HepG2 (cell line): ENCODE measurements at regions not wholly inside any gene's neighbourhood (a gene's known extent, or its start where the extent isn't known, plus 50 kb on each side); places are given as distances from the start of the nearest gene placed in this dataset.

Experiments used
- ATAC-seq: fragments of 200-7000 bp; cut with Tn5 transposase; 3 replicates; pipeline ENCODE4 v1.9.1; 2020; ENCODE audit warnings: mild to moderate bottlenecking, moderate library complexity
- BruUV-seq: library from RNA; stranded (reverse); fragments of 400-500 nt; replicated peaks from 2 replicates; lab custom pipeline; 2021; lab: Mats Ljungman, UMichigan
- CTCF ChIA-PET: fragments of 300-600 bp; formaldehyde crosslinking; extraction: SDS; loops from one replicate; lab custom pipeline; 2021; ENCODE audit warnings: low total read pairs, inconsistent platforms, low intra/inter-chr PET ratio; lab: Yijun Ruan, JAX
- POLR2A ChIA-PET: fragments of 350-600 bp; sonication (Branson Sonifier 250); formaldehyde crosslinking; loops from one replicate; lab custom pipeline; 2020; ENCODE audit warnings: antibody characterized with exemption, inconsistent platforms; lab: Yijun Ruan, JAX
- DNase-seq: peaks from one replicate; pipeline ENCODE4 v3.0.0-alpha.2; 2015; ENCODE audit warnings: low spot score
- FAIRE-seq: peaks from 3 replicates; lab custom pipeline; 2011; peaks lifted over from hg19 to GRCh38; lab: Jason Lieb, UNC
- H2AFZ ChIP-seq: one replicate; pipeline ENCODE4 v1.6.1; 2011; ENCODE audit warnings: low read length, inconsistent platforms
- H3K27ac ChIP-seq: fragments of 300-600 bp; 3 replicates; pipeline ENCODE4 v1.8.0; 2011; ENCODE audit warnings: mixed run types, mild to moderate bottlenecking, mixed read lengths, low read length, inconsistent platforms; ENCODE audit not compliant: insufficient read depth; ENCODE audit errors: extremely low read length
- H3K27me3 ChIP-seq, 2 experiments: fragments of 200-600 bp in 1 of 2; 2 replicates in 1 of 2; 3 replicates in 1 of 2; pipeline versions ENCODE4 v1.6.0 to v1.8.0; 2011; ENCODE audit warnings: low read length in 2 of 2, mild to moderate bottlenecking in 2 of 2, moderate library complexity in 2 of 2, inconsistent platforms in 1 of 2; ENCODE audit not compliant: insufficient read depth in 2 of 2, control insufficient read depth in 1 of 2
- H3K36me3 ChIP-seq, 2 experiments: fragments of 200-600 bp in 1 of 2; replicated peaks in 1 of 2; 2 replicates in 1 of 2; 3 replicates in 1 of 2; pipeline versions ENCODE4 v1.5.1 to v1.8.0; 2011; ENCODE audit warnings: low read length in 2 of 2, inconsistent platforms in 1 of 2; ENCODE audit not compliant: insufficient read depth in 2 of 2, control insufficient read depth in 1 of 2
- H3K4me1 ChIP-seq: 2 replicates; pipeline ENCODE4 v1.5.1; 2012; ENCODE audit warnings: low read length, inconsistent platforms; ENCODE audit not compliant: insufficient read depth
- H3K4me2 ChIP-seq: 2 replicates; pipeline ENCODE4 v1.6.0; 2011; ENCODE audit warnings: low read depth, low read length, inconsistent platforms
- H3K4me3 ChIP-seq, 3 experiments: fragments of 200-600 bp in 1 of 3; sonication (generic), shearing (Covaris generic) in 1 of 3; replicated peaks in 1 of 3; 2 replicates each; pipeline ENCODE4 v1.5.1; 2011 to 2016; ENCODE audit warnings: low read length in 3 of 3, inconsistent platforms in 2 of 3, low read depth in 2 of 3, mild to moderate bottlenecking in 2 of 3, control low read depth in 1 of 3, mixed read lengths in 1 of 3; ENCODE audit not compliant: insufficient read depth in 1 of 3
- H3K79me2 ChIP-seq: one replicate; pipeline ENCODE4 v1.6.1; 2011; ENCODE audit warnings: low read length, inconsistent platforms; ENCODE audit not compliant: insufficient read depth
- H3K9ac ChIP-seq: 2 replicates; pipeline ENCODE4 v1.6.0; 2011; ENCODE audit warnings: mild to moderate bottlenecking, low read depth, low read length, inconsistent platforms; ENCODE audit not compliant: insufficient read depth
- H3K9me3 ChIP-seq: 2 replicates; pipeline ENCODE4 v1.5.1; 2012; ENCODE audit warnings: mild to moderate bottlenecking, low read length
- H4K20me1 ChIP-seq: 2 replicates; pipeline ENCODE4 v1.6.0; 2011; ENCODE audit warnings: inconsistent platforms, mild to moderate bottlenecking, low read length, moderate library complexity; ENCODE audit not compliant: insufficient read depth
- FOXK2 ChIP-seq: fragments of 450-650 bp; IDR thresholded peaks from 2 replicates; pipeline ENCODE4 v1.6.1; 2016
- ISL2 ChIP-seq: sonication (generic); formaldehyde crosslinking; IDR thresholded peaks from 2 replicates; pipeline ENCODE4 v1.5.0; 2020; ENCODE audit warnings: missing genetic modification reagents
- RARA ChIP-seq: IDR thresholded peaks from 2 replicates; pipeline ENCODE4 v1.6.1; 2016; ENCODE audit warnings: missing genetic modification reagents, missing compliant biosample characterization
- REPIN1 ChIP-seq: sonication (generic); formaldehyde crosslinking; IDR thresholded peaks from 2 replicates; pipeline ENCODE4 v1.8.0; 2022; ENCODE audit warnings: missing genetic modification reagents, low read depth, mild to moderate bottlenecking, borderline replicate concordance
- ZNF577 ChIP-seq: sonication (generic); formaldehyde crosslinking; IDR thresholded peaks from 2 replicates; pipeline ENCODE4 v1.4.0; 2020; ENCODE audit warnings: mild to moderate bottlenecking, low read depth, missing genetic modification reagents, borderline replicate concordance
- WGBS: methylation state at CpG from one replicate; pipeline ENCODE4 v1.1.6; 2017; ENCODE audit warnings: low lambda C conversion rate; 5-methylcytosine and 5-hydroxymethylcytosine counted together
- in situ Hi-C: cut with HindIII; loops from 2 replicates; pipeline ENCODE4 v1.10.0; 2017; ENCODE audit warnings: low pct_unique_long_range_greater_than_20kb; ENCODE audit not compliant: extremely low pct_ligation_motif_present
- intact Hi-C: fragments of 100-400 bp; cut with micrococcal nuclease; formaldehyde crosslinking; loops from one replicate; pipeline ENCODE4 v1.10.0; 2022; ENCODE audit not compliant: unreplicated experiment
- TF ChIP-seq, protein P1 (sequence below): sonication (generic); formaldehyde crosslinking; IDR thresholded peaks from 2 replicates; pipeline ENCODE4 v1.4.0; 2020; ENCODE audit warnings: mild to moderate bottlenecking, missing genetic modification reagents
- TF ChIP-seq, protein P2 (sequence below): sonication (generic); formaldehyde crosslinking; IDR thresholded peaks from 2 replicates; pipeline ENCODE4 v1.4.0; 2020; ENCODE audit warnings: mild to moderate bottlenecking, missing genetic modification reagents
- TF ChIP-seq, protein P3 (sequence below): sonication (generic); formaldehyde crosslinking; IDR thresholded peaks from 2 replicates; pipeline ENCODE4 v1.8.1; 2023; ENCODE audit warnings: missing genetic modification reagents, mild to moderate bottlenecking, borderline replicate concordance
- TF ChIP-seq, protein P4 (sequence below): sonication (generic); formaldehyde crosslinking; IDR thresholded peaks from 2 replicates; pipeline ENCODE4 v1.4.0; 2020; ENCODE audit warnings: mild to moderate bottlenecking, missing genetic modification reagents
- TF ChIP-seq, protein P5 (sequence below): IDR thresholded peaks from 2 replicates; pipeline ENCODE4 v1.6.1; 2018; ENCODE audit warnings: missing genetic modification reagents
- TF ChIP-seq, protein P6 (sequence below): sonication (generic); formaldehyde crosslinking; IDR thresholded peaks from 2 replicates; pipeline ENCODE4 v1.9.0; 2021; ENCODE audit warnings: mild to moderate bottlenecking, missing genetic modification reagents

DNA sequence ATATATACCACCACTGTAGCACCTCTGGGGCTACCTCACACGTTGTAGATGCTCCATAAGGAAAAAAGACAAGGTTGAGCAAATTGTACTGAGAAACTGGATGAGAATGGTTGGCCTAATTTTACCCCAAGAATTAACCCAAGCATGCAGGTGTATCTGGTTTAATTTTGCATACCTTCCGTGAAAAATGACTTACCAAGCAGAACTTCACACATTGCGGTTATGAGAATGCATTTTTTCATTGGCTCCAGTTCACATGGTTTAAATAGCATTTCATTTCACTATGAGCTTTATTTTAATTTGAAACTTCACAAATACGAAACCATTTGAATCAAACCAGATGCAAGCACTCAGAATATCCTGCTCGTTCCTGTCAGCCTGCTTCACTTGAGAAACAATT lies 512.2 kb downstream of the LTN1 start:
- intact Hi-C loops = no loop called here
- no peak for FAIRE-seq
- POLR2A ChIA-PET = no interaction called here
- TF ChIP-seq FOXK2 (no peak), ISL2 (CRISPR knock-in tag) (no peak), REPIN1 (CRISPR knock-in tag) (no peak), ZNF577 (CRISPR knock-in tag) (no peak), RARA (CRISPR knock-in tag) (no peak)
- TF ChIP-seq, protein P1, sequence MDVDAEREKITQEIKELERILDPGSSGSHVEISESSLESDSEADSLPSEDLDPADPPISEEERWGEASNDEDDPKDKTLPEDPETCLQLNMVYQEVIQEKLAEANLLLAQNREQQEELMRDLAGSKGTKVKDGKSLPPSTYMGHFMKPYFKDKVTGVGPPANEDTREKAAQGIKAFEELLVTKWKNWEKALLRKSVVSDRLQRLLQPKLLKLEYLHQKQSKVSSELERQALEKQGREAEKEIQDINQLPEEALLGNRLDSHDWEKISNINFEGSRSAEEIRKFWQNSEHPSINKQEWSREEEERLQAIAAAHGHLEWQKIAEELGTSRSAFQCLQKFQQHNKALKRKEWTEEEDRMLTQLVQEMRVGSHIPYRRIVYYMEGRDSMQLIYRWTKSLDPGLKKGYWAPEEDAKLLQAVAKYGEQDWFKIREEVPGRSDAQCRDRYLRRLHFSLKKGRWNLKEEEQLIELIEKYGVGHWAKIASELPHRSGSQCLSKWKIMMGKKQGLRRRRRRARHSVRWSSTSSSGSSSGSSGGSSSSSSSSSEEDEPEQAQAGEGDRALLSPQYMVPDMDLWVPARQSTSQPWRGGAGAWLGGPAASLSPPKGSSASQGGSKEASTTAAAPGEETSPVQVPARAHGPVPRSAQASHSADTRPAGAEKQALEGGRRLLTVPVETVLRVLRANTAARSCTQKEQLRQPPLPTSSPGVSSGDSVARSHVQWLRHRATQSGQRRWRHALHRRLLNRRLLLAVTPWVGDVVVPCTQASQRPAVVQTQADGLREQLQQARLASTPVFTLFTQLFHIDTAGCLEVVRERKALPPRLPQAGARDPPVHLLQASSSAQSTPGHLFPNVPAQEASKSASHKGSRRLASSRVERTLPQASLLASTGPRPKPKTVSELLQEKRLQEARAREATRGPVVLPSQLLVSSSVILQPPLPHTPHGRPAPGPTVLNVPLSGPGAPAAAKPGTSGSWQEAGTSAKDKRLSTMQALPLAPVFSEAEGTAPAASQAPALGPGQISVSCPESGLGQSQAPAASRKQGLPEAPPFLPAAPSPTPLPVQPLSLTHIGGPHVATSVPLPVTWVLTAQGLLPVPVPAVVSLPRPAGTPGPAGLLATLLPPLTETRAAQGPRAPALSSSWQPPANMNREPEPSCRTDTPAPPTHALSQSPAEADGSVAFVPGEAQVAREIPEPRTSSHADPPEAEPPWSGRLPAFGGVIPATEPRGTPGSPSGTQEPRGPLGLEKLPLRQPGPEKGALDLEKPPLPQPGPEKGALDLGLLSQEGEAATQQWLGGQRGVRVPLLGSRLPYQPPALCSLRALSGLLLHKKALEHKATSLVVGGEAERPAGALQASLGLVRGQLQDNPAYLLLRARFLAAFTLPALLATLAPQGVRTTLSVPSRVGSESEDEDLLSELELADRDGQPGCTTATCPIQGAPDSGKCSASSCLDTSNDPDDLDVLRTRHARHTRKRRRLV (CRISPR knock-in tag) = no peak
- TF ChIP-seq, protein P2, sequence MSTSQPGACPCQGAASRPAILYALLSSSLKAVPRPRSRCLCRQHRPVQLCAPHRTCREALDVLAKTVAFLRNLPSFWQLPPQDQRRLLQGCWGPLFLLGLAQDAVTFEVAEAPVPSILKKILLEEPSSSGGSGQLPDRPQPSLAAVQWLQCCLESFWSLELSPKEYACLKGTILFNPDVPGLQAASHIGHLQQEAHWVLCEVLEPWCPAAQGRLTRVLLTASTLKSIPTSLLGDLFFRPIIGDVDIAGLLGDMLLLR = no peak
- TF ChIP-seq, protein P3, sequence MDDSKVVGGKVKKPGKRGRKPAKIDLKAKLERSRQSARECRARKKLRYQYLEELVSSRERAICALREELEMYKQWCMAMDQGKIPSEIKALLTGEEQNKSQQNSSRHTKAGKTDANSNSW (CRISPR knock-in tag) = no peak
- TF ChIP-seq, protein P4, sequence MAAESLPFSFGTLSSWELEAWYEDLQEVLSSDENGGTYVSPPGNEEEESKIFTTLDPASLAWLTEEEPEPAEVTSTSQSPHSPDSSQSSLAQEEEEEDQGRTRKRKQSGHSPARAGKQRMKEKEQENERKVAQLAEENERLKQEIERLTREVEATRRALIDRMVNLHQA (CRISPR knock-in tag) = no peak
- TF ChIP-seq, protein P5, sequence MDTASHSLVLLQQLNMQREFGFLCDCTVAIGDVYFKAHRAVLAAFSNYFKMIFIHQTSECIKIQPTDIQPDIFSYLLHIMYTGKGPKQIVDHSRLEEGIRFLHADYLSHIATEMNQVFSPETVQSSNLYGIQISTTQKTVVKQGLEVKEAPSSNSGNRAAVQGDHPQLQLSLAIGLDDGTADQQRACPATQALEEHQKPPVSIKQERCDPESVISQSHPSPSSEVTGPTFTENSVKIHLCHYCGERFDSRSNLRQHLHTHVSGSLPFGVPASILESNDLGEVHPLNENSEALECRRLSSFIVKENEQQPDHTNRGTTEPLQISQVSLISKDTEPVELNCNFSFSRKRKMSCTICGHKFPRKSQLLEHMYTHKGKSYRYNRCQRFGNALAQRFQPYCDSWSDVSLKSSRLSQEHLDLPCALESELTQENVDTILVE (CRISPR knock-in tag) = no peak
- TF ChIP-seq, protein P6, sequence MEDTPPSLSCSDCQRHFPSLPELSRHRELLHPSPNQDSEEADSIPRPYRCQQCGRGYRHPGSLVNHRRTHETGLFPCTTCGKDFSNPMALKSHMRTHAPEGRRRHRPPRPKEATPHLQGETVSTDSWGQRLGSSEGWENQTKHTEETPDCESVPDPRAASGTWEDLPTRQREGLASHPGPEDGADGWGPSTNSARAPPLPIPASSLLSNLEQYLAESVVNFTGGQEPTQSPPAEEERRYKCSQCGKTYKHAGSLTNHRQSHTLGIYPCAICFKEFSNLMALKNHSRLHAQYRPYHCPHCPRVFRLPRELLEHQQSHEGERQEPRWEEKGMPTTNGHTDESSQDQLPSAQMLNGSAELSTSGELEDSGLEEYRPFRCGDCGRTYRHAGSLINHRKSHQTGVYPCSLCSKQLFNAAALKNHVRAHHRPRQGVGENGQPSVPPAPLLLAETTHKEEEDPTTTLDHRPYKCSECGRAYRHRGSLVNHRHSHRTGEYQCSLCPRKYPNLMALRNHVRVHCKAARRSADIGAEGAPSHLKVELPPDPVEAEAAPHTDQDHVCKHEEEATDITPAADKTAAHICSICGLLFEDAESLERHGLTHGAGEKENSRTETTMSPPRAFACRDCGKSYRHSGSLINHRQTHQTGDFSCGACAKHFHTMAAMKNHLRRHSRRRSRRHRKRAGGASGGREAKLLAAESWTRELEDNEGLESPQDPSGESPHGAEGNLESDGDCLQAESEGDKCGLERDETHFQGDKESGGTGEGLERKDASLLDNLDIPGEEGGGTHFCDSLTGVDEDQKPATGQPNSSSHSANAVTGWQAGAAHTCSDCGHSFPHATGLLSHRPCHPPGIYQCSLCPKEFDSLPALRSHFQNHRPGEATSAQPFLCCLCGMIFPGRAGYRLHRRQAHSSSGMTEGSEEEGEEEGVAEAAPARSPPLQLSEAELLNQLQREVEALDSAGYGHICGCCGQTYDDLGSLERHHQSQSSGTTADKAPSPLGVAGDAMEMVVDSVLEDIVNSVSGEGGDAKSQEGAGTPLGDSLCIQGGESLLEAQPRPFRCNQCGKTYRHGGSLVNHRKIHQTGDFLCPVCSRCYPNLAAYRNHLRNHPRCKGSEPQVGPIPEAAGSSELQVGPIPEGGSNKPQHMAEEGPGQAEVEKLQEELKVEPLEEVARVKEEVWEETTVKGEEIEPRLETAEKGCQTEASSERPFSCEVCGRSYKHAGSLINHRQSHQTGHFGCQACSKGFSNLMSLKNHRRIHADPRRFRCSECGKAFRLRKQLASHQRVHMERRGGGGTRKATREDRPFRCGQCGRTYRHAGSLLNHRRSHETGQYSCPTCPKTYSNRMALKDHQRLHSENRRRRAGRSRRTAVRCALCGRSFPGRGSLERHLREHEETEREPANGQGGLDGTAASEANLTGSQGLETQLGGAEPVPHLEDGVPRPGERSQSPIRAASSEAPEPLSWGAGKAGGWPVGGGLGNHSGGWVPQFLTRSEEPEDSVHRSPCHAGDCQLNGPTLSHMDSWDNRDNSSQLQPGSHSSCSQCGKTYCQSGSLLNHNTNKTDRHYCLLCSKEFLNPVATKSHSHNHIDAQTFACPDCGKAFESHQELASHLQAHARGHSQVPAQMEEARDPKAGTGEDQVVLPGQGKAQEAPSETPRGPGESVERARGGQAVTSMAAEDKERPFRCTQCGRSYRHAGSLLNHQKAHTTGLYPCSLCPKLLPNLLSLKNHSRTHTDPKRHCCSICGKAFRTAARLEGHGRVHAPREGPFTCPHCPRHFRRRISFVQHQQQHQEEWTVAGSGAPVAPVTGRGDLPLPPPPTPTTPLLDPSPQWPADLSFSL = no peak

More for the DNA sequence above, 512.2 kb downstream of the LTN1 start:
- Histone ChIP-seq H4K20me1 (no peaks in the 10 kb centered on the region), H3K79me2 (no peaks in the 10 kb centered on the region), H3K9me3 (peaks cover 64% of the 10 kb centered on the region), H2AFZ (no peak overlapping the region), H3K27me3 (no peaks in the 10 kb centered on the region), H3K4me2 (no peak overlapping the region), H3K4me1 (no peaks in the 10 kb centered on the region), H3K4me3 (no peak overlapping the region), H3K36me3 (no peaks in the 10 kb centered on the region), H3K9ac (no peak overlapping the region), H3K27ac (no peak overlapping the region)
- CTCF ChIA-PET = no interaction called here
- ATAC-seq (no peak), DNase-seq (no peak)
- in situ Hi-C loops = no loop called here
- no TSS peak for BruUV-seq
- WGBS = 11% methylated on average over 5 of the region's 5 CpGs
